ENCODE measurements at regions not wholly inside any gene's neighbourhood (a gene's known extent, or its start where the extent isn't known, plus 50 kb on each side); places are given as distances from the start of the nearest gene placed in this dataset.

DNA sequence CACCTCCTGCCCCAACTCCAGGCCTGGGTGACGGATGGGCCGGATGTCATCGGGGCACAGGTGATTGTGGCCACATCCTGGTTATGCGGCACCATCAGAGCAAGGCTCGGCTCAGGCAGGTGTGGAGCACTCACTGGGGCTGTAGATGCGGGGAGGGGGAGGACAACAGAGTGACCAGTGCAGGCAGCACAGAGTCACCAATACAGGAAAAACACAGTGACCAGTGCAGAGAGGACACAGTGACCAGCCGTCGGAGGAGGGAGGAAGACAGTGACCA lies 209.1 kb downstream of the BRD1 start:
- no peak overlapping the region for H3K4me3 ChIP-seq (ENCODE audit: low read length)
- no peak for DNase-seq (ENCODE audit: low read depth, low spot score)

GRCh38 chr22:49617866-49618676 lies 209.6 kb downstream of the BRD1 start:
- H3K4me3 ChIP-seq (ENCODE audit: low read length) = no peak overlapping the region
- no peak for DNase-seq (ENCODE audit: low read depth, low spot score)

DNA sequence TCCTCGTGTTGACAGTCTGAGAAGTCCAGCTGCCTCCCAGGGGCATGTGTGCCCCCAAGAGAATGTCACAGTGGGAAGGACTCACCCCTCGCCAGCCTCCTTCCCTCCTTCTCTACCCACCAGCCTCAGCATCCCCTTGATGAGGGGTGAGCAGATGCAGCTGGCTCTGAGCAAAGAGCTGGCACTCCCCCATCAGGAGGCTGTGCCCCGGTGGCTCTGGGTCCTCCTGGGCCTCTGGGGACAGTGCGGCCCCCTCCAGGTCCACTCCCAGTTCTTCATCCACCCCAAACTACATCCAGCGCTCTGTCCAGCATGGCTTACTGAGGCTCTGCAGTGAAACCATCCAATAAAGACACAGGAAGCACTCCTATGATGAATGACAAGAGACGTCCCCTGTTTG lies 210.4 kb downstream of the BRD1 start:
- no peak for DNase-seq (ENCODE audit: low read depth, low spot score)
- no peak overlapping the region for H3K4me3 ChIP-seq (ENCODE audit: low read length)

GRCh38 chr22:49616356-49617231 lies 211.1 kb downstream of the BRD1 start:
- DNase-seq (ENCODE audit: low read depth, low spot score) = no peak
- H3K4me3 ChIP-seq (ENCODE audit: low read length) = no peak overlapping the region

DNA sequence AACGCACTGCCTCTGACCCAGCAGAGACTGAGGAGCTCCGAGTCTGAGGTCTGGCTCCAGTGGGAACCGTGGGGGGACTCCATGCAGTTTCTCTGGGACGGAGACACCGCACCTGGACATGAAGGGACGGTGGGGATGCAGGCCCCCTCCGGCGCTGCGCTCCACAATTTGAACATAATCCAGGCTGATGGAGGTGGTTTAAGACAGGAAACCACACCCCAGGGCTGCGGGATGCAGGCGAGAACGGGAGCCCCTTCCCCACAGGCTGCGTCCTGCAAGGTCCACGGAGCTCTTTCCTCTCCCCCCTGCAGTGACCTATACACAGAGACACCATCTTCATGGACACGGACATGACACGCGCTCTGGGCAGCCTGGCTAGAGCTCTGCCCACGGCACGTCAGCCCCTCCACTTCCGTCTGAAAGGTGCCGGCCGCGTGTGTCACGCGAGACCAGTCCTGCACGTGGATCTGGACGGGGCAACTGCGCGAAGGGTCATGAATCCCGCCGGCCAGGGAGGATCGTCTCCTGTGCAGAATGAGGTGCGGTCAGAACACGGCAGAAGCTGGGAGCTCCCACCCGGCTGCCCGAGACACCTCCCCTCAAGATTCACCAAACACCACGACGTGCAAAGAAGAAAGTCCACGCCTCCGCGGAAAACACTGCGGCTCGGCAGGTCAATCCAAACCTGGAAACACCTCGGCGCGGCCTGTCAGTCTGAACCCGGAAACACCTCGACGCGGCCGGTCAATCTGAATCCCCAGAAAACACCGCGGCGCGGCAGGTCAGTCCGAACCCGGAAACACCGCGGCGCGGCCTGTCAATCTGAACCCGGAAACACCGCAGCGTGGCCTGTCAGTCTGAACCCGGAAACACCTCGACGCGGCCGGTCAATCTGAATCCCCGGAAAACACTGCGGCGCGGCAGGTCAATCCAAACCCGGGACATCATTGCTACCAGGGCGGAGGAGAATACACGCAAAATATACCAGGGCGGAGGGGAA lies 212.4 kb downstream of the BRD1 start:
- no peak overlapping the region for H3K4me3 ChIP-seq (ENCODE audit: low read length)
- DNase-seq (ENCODE audit: low read depth, low spot score) = no peak

DNA sequence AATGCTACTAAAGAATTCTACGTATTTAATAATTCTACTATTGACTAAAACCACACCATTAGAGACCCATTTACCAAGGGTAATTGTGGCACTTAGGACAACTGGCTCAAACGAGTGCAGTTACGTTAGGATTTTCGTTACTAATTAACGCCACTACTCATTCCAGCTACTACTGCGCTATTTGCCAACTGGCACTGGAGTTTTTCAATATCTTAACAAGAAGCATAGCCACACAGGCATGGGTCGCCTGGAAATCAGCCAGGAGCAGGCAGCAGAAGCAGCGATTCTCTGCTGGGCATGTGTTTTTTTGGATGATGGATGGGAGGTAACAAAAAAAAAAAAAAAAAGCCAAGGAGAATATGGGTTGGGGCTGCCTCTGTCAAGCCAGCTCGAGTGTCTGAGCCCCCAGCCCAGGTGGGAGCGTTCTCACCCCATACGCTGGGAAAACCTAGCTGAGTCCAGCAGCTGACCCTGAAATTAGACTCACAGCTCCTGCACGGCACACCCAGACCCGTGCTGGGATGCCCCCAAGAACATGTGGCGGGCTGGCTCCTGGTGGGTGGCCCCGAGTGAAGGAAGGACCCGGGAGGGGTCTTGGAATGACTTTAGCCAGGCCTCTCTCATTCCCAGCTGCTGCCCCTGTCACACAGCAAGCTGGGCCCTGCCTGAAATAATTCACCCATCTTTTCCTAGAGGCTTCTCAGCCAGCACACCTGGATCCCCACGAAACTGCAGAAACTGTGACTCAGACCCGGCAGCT lies 214.0 kb downstream of the BRD1 start:
- no peak for DNase-seq (ENCODE audit: low read depth, low spot score)
- no peak overlapping the region for H3K4me3 ChIP-seq (ENCODE audit: low read length)

DNA sequence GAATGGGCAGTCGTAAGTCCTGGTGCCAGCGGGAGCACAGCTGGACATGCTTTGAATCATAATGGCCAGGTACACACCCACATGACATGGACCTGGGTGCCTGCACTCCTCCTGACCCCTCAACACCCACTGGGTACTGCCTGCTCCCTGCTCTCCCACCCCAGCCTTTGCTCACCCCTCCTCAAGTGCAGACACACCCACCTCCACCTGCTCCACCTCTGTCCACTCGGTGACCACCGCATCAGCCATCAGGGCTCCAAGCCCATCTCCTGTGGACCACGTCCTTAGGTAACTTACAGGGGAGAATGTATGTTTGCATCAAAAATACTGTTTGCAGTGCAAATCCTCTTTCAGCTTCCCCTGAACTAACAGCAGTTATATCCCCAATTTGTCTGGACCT lies 214.6 kb downstream of the BRD1 start:
- H3K4me3 ChIP-seq (ENCODE audit: low read length) = no peak overlapping the region
- no peak for DNase-seq (ENCODE audit: low read depth, low spot score)

DNA sequence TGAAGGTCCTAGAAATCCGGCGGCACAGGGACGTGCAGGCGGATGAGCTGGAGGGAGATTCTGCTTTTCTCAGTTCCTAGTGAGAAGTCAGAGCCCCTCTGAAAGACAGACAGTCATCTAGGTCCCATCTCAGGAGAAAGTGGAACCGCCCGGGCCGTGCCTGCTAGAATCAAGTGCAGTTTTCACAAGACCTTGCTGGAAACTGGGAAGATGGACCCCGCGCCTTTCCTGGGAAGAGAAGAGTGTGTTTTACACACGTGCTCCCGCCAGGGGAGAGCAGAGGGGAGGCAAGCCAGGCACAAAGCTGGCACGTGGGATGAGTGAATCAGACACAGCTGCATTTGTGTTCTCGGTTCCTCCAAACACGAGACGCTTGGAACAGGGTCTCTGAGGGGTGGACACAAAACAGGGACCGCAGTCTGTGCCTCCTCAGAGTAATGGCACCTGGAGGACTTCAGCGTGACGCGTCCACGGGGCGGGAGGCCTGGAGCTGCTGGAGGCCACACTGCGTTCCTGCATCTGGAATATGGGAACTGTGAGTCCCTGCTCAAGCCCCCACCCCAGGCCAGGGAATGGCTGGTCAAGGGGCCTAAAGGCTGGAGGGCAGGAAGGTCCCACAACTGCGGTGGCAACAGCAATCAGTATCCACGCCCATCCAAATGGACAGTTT lies 218.3 kb downstream of the BRD1 start:
- no peak for DNase-seq (ENCODE audit: low read depth, low spot score)
- no peak overlapping the region for H3K4me3 ChIP-seq (ENCODE audit: low read length)

- no peak for DNase-seq (ENCODE audit: low read depth, low spot score)
- H3K4me3 ChIP-seq (ENCODE audit: low read length) = no peak overlapping the region
Measured at GRCh38 chr22:49608660-49609059, 219.0 kb downstream of the BRD1 start.

GRCh38 chr22:49608228-49608627 lies 219.4 kb downstream of the BRD1 start:
- no peak overlapping the region for H3K4me3 ChIP-seq (ENCODE audit: low read length)
- DNase-seq (ENCODE audit: low read depth, low spot score) = no peak

DNA sequence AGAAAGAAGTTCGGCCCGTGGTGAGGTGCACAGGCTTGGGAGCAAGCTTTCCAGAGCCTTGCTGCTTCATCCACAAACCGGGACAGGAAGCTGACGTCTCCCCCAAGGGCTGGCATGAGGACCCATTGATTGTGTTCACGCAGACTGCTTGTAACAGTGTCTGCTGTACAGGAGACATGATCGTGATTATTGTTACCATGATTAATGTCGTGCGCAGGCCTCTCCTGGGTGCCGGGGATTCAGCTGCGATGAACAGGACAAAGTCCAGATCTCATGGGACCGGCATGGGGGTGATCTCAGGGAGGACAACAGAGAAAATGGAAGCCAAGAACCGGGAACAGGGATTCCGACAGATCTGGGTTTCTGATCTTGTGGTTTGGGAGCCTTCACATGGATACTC lies 219.9 kb downstream of the BRD1 start:
- DNase-seq (ENCODE audit: low read depth, low spot score) = no peak
- H3K4me3 ChIP-seq (ENCODE audit: low read length) = no peak overlapping the region

GRCh38 chr22:49606562-49607290 lies 220.9 kb downstream of the BRD1 start:
- H3K4me3 ChIP-seq (ENCODE audit: low read length) = no peak overlapping the region
- no peak for DNase-seq (ENCODE audit: low read depth, low spot score)

DNA sequence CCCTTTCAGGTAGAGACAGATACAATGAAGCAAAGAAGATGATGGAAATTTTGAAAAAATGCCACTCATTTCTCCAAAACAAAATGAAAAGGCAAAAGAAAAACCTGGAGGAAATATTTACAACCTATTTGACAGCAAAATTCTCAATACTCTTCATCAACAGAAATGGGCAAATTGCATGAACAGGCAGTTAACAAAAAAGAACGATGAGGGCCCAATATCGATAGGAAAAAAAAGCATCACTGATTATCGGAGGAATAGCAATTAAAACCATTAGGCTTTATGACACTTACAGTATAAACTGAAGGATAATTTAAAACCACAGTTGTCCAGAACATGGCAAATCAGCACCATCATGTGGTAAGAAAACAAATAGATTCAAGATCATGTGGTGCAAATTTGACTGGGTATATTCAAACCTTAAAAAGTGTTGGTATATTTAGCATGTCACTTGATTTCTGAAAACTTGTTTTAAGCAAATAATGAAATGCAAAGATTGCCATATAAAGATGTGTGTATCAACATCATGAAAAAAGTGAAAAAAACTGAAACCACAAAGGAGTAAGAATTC lies 222.9 kb downstream of the BRD1 start:
- DNase-seq (ENCODE audit: low read depth, low spot score) = no peak
- H3K4me3 ChIP-seq (ENCODE audit: low read length) = no peak overlapping the region

DNA sequence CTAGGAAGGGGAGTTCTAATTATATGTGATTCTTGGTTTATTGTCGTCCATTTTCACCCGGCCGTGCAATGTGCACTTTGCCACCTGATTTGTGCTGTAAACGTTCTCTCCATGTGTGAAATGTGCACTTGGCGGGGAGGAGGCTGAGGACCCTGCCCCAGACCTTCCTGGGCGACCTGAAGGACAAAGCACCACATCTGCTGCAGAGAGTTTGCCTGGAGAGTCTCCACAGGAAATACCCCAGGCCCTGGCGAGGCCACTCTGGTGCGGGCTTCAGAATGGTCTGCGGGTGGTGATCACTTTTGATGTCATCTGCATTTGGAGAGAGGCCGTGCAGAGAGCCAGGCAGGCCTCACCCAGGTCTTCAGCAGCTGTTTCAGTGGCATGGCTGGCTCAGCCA lies 224.7 kb downstream of the BRD1 start:
- no peak overlapping the region for H3K4me3 ChIP-seq (ENCODE audit: low read length)
- DNase-seq (ENCODE audit: low read depth, low spot score) = no peak

DNA sequence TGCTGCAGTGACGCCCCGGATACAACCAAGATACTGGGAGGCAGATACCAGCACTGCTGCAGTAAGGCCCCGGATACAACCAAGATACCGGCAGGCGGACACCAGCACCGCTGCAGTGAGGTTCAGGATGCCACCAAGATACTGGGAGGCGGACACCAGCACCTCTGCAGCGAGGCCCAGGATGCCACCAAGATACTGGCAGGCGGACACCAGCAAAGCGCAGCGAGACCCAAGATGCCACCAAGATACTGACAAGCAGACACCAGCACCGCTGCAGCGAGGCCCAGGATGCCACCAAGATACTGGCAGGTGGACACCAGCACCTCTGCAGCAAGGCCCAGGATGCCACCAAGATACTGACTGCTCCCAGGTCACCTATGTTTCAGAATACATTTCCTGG lies 225.2 kb downstream of the BRD1 start:
- DNase-seq (ENCODE audit: low read depth, low spot score) = no peak
- H3K4me3 ChIP-seq (ENCODE audit: low read length) = no peak overlapping the region

GRCh38 chr22:49601614-49602321 lies 225.9 kb downstream of the BRD1 start:
- no peak for DNase-seq (ENCODE audit: low read depth, low spot score)
- H3K4me3 ChIP-seq (ENCODE audit: low read length) = no peak overlapping the region

DNA sequence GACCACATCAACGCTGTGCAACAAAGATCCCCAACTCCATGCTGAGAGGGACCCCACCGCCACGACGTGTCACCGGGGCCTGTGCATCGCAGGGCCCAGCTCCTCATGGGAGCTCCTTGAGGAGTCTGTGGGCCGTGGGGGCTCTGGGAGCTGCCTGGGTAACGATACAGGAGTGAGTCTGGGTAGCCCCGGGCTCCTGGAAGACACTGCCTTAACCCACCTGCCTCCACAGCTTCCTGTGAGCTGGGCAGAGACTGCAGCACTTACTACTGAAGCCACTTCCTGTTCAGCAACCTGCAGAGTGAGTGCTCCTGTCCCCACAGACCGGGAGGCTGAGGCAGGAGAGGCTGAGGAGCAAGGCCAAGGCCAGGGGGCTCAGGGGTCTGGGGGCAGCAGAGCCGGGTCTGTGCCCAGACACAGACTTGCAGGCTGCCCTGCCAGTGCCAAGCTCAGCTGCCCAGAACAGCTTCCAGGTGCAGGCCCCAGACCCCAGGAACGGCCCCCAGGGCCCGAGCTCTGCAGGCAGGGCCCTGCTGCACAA lies 226.7 kb downstream of the BRD1 start:
- no peak overlapping the region for H3K4me3 ChIP-seq (ENCODE audit: low read length)
- peak; percentile 58 for DNase-seq (ENCODE audit: low read depth, low spot score)

All from Jurkat, Clone E6-1 (cell line).